Jurkat, Clone E6-1 (cell line): ENCODE measurements at regions not wholly inside any gene's neighbourhood (a gene's known extent, or its start where the extent isn't known, plus 50 kb on each side); places are given as distances from the start of the nearest gene placed in this dataset.

ENCODE experiments used
- DNase-seq: peaks from one replicate; pipeline ENCODE4 v3.0.0-alpha.2; 2011; ENCODE audit warnings: low read depth, low spot score
- H3K4me3 ChIP-seq: 2 replicates; pipeline ENCODE4 v1.5.1; 2011; ENCODE audit warnings: mild to moderate bottlenecking, low read length, control low read depth, moderate library complexity

DNA sequence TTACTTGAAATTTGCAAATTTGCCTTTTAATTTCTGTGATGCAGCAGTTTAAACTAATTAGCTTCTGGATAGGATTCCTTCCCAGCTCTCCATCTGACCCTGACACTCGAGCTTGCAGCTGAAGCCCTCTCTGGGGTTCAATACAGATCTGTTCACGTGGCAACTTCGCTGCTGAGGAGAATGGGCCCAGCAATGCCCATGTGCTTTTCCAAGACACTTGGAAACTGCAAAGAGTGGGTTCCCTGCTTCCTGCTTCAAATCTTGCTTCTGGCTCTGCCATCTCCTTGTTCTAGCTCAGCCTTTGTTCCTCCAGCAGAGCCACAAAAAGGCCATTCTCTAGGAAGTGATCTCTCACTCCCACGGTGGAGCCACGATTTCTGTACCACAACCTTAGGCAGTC lies 50.0 kb upstream of the IRX6 start:
- H3K4me3 ChIP-seq: no peak overlapping the region
- no peak for DNase-seq
